GM12878 (cell line): ENCODE measurements at regions not wholly inside any gene's neighbourhood (a gene's known extent, or its start where the extent isn't known, plus 50 kb on each side); places are given as distances from the start of the nearest gene placed in this dataset.

Experiments used
- ATAC-seq: fragments of 200-7000 bp; cut with Tn5 transposase; 3 replicates; pipeline ENCODE4 v1.9.1; 2020; ENCODE audit warnings: mild to moderate bottlenecking, moderate library complexity
- BruUV-seq: library from RNA; stranded (reverse); fragments of 400-500 nt; replicated peaks from 2 replicates; lab custom pipeline; 2021; lab: Mats Ljungman, UMichigan
- CTCF ChIA-PET: fragments of 300-600 bp; sonication (Branson Sonifier 250); formaldehyde crosslinking; extraction: SDS; loops from one replicate; lab custom pipeline; 2021; ENCODE audit warnings: inconsistent platforms; lab: Yijun Ruan, JAX
- POLR2A ChIA-PET: fragments of 350-600 bp; formaldehyde crosslinking; extraction: SDS; loops from one replicate; lab custom pipeline; 2021; ENCODE audit warnings: inconsistent platforms; lab: Charles Lee
- RAD21 ChIA-PET: fragments of 300-600 bp; sonication (Branson Sonifier 250); formaldehyde crosslinking; loops from one replicate; lab custom pipeline; 2023; ENCODE audit warnings: antibody characterized with exemption; ENCODE audit not compliant: unreplicated experiment; lab: Charles Lee
- SMC1A ChIA-PET: fragments of 300-600 bp; sonication (Branson Sonifier 250); formaldehyde crosslinking; loops from one replicate; lab custom pipeline; 2023; ENCODE audit not compliant: unreplicated experiment, uncharacterized antibody; lab: Charles Lee
- DNase-seq: peaks from one replicate; pipeline ENCODE4 v3.0.0-alpha.2; 2011; ENCODE audit warnings: low read depth, low spot score
- FAIRE-seq: peaks from 3 replicates; lab custom pipeline; 2011; peaks lifted over from hg19 to GRCh38; lab: Jason Lieb, UNC
- H2AFZ ChIP-seq: 2 replicates; pipeline ENCODE4 v1.6.0; 2011; ENCODE audit warnings: low read depth, low read length, control low read depth; ENCODE audit not compliant: control insufficient read depth
- H3K27ac ChIP-seq: 2 replicates; pipeline ENCODE4 v1.5.1; 2011; ENCODE audit warnings: control low read depth; ENCODE audit not compliant: control insufficient read depth, insufficient read depth
- H3K27me3 ChIP-seq, 2 experiments: replicated peaks in 1 of 2; 2 replicates each; pipeline versions ENCODE4 v1.6.0 to v1.6.1; 2011; ENCODE audit warnings: low read length in 1 of 2; ENCODE audit not compliant: control insufficient read depth in 2 of 2, insufficient read depth in 2 of 2
- H3K36me3 ChIP-seq, 2 experiments: 2 replicates each; pipeline ENCODE4 v1.5.1; 2011; ENCODE audit warnings: low read length in 1 of 2; ENCODE audit not compliant: control insufficient read depth in 2 of 2, insufficient read depth in 2 of 2
- H3K4me1 ChIP-seq: 2 replicates; pipeline ENCODE4 v1.6.1; 2011; ENCODE audit warnings: mild to moderate bottlenecking, low read length, moderate library complexity, mixed read lengths; ENCODE audit not compliant: control insufficient read depth, insufficient read depth
- H3K4me2 ChIP-seq: 2 replicates; pipeline ENCODE4 v1.6.0; 2011; ENCODE audit warnings: control low read depth; ENCODE audit not compliant: control insufficient read depth, insufficient read depth
- H3K4me3 ChIP-seq: fragments of 200-600 bp; sonication (generic); 2 replicates; pipeline ENCODE4 v1.5.1; 2016
- H3K79me2 ChIP-seq: 2 replicates; pipeline ENCODE4 v1.6.0; 2011; ENCODE audit warnings: low read length; ENCODE audit not compliant: control insufficient read depth, insufficient read depth
- H3K9ac ChIP-seq: 2 replicates; pipeline ENCODE4 v1.8.0; 2011; ENCODE audit warnings: low read length, control low read depth, mixed read lengths; ENCODE audit not compliant: control insufficient read depth, insufficient read depth
- H3K9me3 ChIP-seq: replicated peaks from 3 replicates; pipeline ENCODE4 v1.5.1; 2011; ENCODE audit warnings: mild to moderate bottlenecking, low read length; ENCODE audit not compliant: control insufficient read depth, insufficient read depth
- H4K20me1 ChIP-seq: 2 replicates; pipeline ENCODE4 v1.6.0; 2011; ENCODE audit not compliant: control insufficient read depth, insufficient read depth
- BHLHE40 ChIP-seq, 2 experiments: fragments of 450-650 bp in 1 of 2; IDR thresholded peaks; 2 replicates each; pipeline ENCODE4 v1.6.1; 2011 to 2017; ENCODE audit warnings: low read depth in 2 of 2, borderline replicate concordance in 1 of 2, improper control_type of control experiment in 1 of 2, low read length in 1 of 2, mild to moderate bottlenecking in 1 of 2
- CEBPZ ChIP-seq: fragments of 150-350 bp; IDR thresholded peaks from 2 replicates; pipeline ENCODE4 v1.6.1; 2016; ENCODE audit warnings: low read depth, low read length
- CHD2 ChIP-seq: IDR thresholded peaks from 2 replicates; pipeline ENCODE4 v1.6.1; 2011; ENCODE audit warnings: low read depth, low read length, improper control_type of control experiment, borderline replicate concordance
- EED ChIP-seq: sonication (generic); IDR thresholded peaks from 2 replicates; pipeline ENCODE4 v1.6.1; 2016; ENCODE audit warnings: antibody characterized with exemption, low read depth
- FOXK2 ChIP-seq: fragments of 450-650 bp; IDR thresholded peaks from 2 replicates; pipeline ENCODE4 v1.6.1; 2017; ENCODE audit warnings: mild to moderate bottlenecking, moderate library complexity
- IRF4 ChIP-seq: IDR thresholded peaks from 2 replicates; pipeline ENCODE4 v1.6.1; 2011; ENCODE audit warnings: low read depth, low read length
- MAX ChIP-seq: IDR thresholded peaks from 2 replicates; pipeline ENCODE4 v1.6.1; 2012; ENCODE audit warnings: low read depth, low read length, improper control_type of control experiment
- MEF2A ChIP-seq: IDR thresholded peaks from 2 replicates; pipeline ENCODE4 v1.6.1; 2011; ENCODE audit warnings: low read depth, mild to moderate bottlenecking, low read length, moderate library complexity; ENCODE audit not compliant: insufficient read depth
- MEF2B ChIP-seq: fragments of 450-650 bp; IDR thresholded peaks from 2 replicates; pipeline ENCODE4 v1.6.1; 2018; ENCODE audit warnings: mild to moderate bottlenecking, moderate library complexity; ENCODE audit not compliant: partially characterized antibody, poor library complexity, severe bottlenecking
- MLLT1 ChIP-seq: fragments of 450-650 bp; IDR thresholded peaks from 2 replicates; pipeline ENCODE4 v1.6.1; 2016; ENCODE audit warnings: mild to moderate bottlenecking
- RBBP5 ChIP-seq: fragments of 200-600 bp; sonication (generic); conservative IDR thresholded peaks from 2 replicates; pipeline ENCODE4 v1.6.1; 2016
- SIN3A ChIP-seq: IDR thresholded peaks from 2 replicates; pipeline ENCODE4 v1.6.1; 2012; ENCODE audit warnings: low read depth, low read length, improper control_type of control experiment
- SPI1 ChIP-seq: IDR thresholded peaks from 2 replicates; pipeline ENCODE4 v1.6.1; 2011; ENCODE audit warnings: low read depth, mild to moderate bottlenecking, low read length, moderate library complexity, borderline replicate concordance; ENCODE audit not compliant: insufficient read depth
- ZBTB40 ChIP-seq: fragments of 450-650 bp; IDR thresholded peaks from 2 replicates; pipeline ENCODE4 v1.6.1; 2016; ENCODE audit warnings: mild to moderate bottlenecking, moderate library complexity, borderline replicate concordance
- WGBS: methylation state at CpG from one replicate; pipeline ENCODE4 v1.1.6; 2016; ENCODE audit warnings: low lambda C conversion rate; ENCODE audit not compliant: insufficient replicate concordance, insufficient coverage; ENCODE audit errors: missing lambda C conversion rate; 5-methylcytosine and 5-hydroxymethylcytosine counted together
- in situ Hi-C: fragments of 300-500 bp; cut with MboI; formaldehyde crosslinking; loops from 9 replicates; pipeline ENCODE4 v1.14.3; 2018; ENCODE audit warnings: mixed read lengths
- intact Hi-C: fragments of 100-400 bp; cut with micrococcal nuclease; formaldehyde crosslinking; loops from one replicate; pipeline ENCODE4 v1.14.2; 2022; ENCODE audit not compliant: unreplicated experiment

- TF ChIP-seq MLLT1: no peak
- no peak for TF ChIP-seq MAX
These were observed 453.3 kb upstream of the NRSN1 start (continued) for GRCh38 chr6:23672737-23673136.

- POLR2A ChIA-PET: no interaction called here
- in situ Hi-C loops: no loop called here
- WGBS: 66% methylated on average over 3 of the region's 3 CpGs
- SMC1A ChIA-PET: no interaction called here
- Histone ChIP-seq H3K79me2 (no peaks in the 10 kb centered on the region), H3K9ac (no peak overlapping the region), H4K20me1 (no peaks in the 10 kb centered on the region), H3K27ac (no peak overlapping the region), H3K4me3 (no peak overlapping the region), H2AFZ (no peak overlapping the region), H3K36me3 (no peaks in the 10 kb centered on the region), H3K27me3 (no peaks in the 10 kb centered on the region), H3K4me1 (no peaks in the 10 kb centered on the region), H3K9me3 (no peaks in the 10 kb centered on the region), H3K4me2 (no peak overlapping the region)
- DNase-seq (no peak), ATAC-seq (no peak), FAIRE-seq (no peak)
- intact Hi-C loops: no loop called here
- no TSS peak for BruUV-seq
- RAD21 ChIA-PET: no interaction called here
- CTCF ChIA-PET: no interaction called here
- no peak for TF ChIP-seq FOXK2
- TF ChIP-seq BHLHE40 (IDR thresholded peaks at IDR 0.05; ENCODE audit: borderline replicate concordance in 1 of 2, low read depth in 2 of 2, low read length in 1 of 2): no peak
- no peak for TF ChIP-seq IRF4
- no peak for TF ChIP-seq EED
- TF ChIP-seq SIN3A: no peak
- TF ChIP-seq MEF2B: no peak
- no peak for TF ChIP-seq SPI1
- TF ChIP-seq CEBPZ: no peak
- TF ChIP-seq CHD2: no peak
- TF ChIP-seq MAX: no peak
- no peak for TF ChIP-seq ZBTB40
- no peak for TF ChIP-seq RBBP5
- TF ChIP-seq MEF2A: no peak
These were observed 447.4 kb upstream of the NRSN1 start for GRCh38 chr6:23678626-23679025.
